Suprapubic skin (tissue), 4 donors: ENCODE measurements at regions not wholly inside any gene's neighbourhood (a gene's known extent, or its start where the extent isn't known, plus 50 kb on each side); places are given as distances from the start of the nearest gene placed in this dataset.

ENCODE experiments used
- CTCF ChIP-seq, 2 donors: fragments of 200-600 bp in 1 of 2; fragments of 450-650 bp in 1 of 2; sonication (generic) in 1 of 2; IDR thresholded peaks; one replicate each; pipeline ENCODE4 v1.5.1; 2016 to 2019; ENCODE audit warnings: antibody characterized with exemption in 2 of 2, mild to moderate bottlenecking in 1 of 2, moderate library complexity in 1 of 2
- EP300 ChIP-seq: sonication (generic); formaldehyde crosslinking; IDR thresholded peaks from one replicate; pipeline ENCODE4 v1.6.1; 2017; ENCODE audit warnings: antibody characterized with exemption
- POLR2A ChIP-seq, 2 donors: fragments of 450-650 bp; IDR thresholded peaks; one replicate each; pipeline ENCODE4 v1.6.1; 2017; ENCODE audit warnings: antibody characterized with exemption in 2 of 2, mild to moderate bottlenecking in 2 of 2, moderate library complexity in 2 of 2
- POLR2AphosphoS5 ChIP-seq, 3 donors: sonication (generic); formaldehyde crosslinking; IDR thresholded peaks; one replicate each; pipeline ENCODE4 v1.6.1; 2017; ENCODE audit warnings: antibody characterized with exemption in 3 of 3

GRCh38 chr10:85138046-85138445 is 809.7 kb downstream of the CCSER2 start:
- TF ChIP-seq POLR2A (IDR thresholded peaks at IDR 0.05) = no peak
- no peak for TF ChIP-seq CTCF (IDR thresholded peaks at IDR 0.05)
- TF ChIP-seq EP300 = no peak
- TF ChIP-seq POLR2AphosphoS5 (IDR thresholded peaks at IDR 0.05) = no peak
